ENCODE measurements at regions not wholly inside any gene's neighbourhood (a gene's known extent, or its start where the extent isn't known, plus 50 kb on each side); places are given as distances from the start of the nearest gene placed in this dataset.
"Not testable (repeated sequence)": the region's sequence is repeated elsewhere in the genome, so short reads cannot be mapped to it uniquely, and the experiment has no call there.

- ATAC-seq (peak in 2 of 4 donors; percentile 18 to 29), DNase-seq (no peak)
- Histone ChIP-seq H3K9me3 (no peaks in the 10 kb centered on the region), H3K27me3 (no peaks in the 10 kb centered on the region), H3K4me3 (no peak overlapping the region), H3K36me3 (no peaks in the 10 kb centered on the region), H3K27ac (peak overlapping the region in 1 of 3 donors; percentile 16), H3K4me1 (peaks cover 0 to 40% (median 6%) of the 10 kb centered on the region in 4 donors)
- WGBS (ENCODE audit: insufficient coverage, low coverage, low lambda C conversion rate, missing lambda C conversion rate): 10% methylated on average over 8 of the region's 8 CpGs
- intact Hi-C loops (cut with DNase I): no loop called here
- no peak for TF ChIP-seq CTCF (IDR thresholded peaks at IDR 0.05)
- no peak for TF ChIP-seq POLR2A (IDR thresholded peaks at IDR 0.05)
Measured at GRCh38 chr2:215826838-215827441, 186.4 kb downstream of the MREG start.

DNA sequence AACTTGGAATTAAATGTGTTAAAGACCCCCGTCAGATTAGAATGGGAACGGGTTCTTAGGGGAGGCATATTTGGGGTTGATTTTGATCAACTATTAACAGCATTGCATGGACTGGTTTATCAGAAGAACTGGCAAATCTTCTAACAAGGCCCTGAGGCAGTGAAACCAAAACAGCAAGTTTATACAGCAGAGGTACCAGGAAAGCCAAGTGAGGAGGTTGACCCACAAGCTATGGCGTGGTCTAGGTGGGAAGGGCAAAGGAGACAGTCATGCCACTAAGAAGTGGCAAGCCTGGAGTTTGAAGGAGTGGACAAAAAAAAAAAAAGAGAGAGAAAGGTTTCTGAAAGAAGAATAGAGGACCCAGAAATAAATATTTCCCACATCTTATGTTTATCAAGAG, 187.0 kb downstream of the MREG start:
- no peak for TF ChIP-seq CTCF (IDR thresholded peaks at IDR 0.05)
- ATAC-seq: peak in 1 of 4 donors; percentile 7
- no peaks in the 10 kb centered on the region for H3K9me3 ChIP-seq
- H3K27me3 ChIP-seq: no peaks in the 10 kb centered on the region
- H3K36me3 ChIP-seq: no peaks in the 10 kb centered on the region
- H3K4me1 ChIP-seq: peaks cover 0 to 34% (median 4%) of the 10 kb centered on the region in 4 donors
- peak overlapping the region in 1 of 3 donors; percentile 16 for H3K27ac ChIP-seq
- WGBS (ENCODE audit: insufficient coverage, low coverage, low lambda C conversion rate, missing lambda C conversion rate): 32% methylated on average over 3 of the region's 3 CpGs
- intact Hi-C loops (cut with DNase I): no loop called here
- no peak for DNase-seq
- no peak overlapping the region for H3K4me3 ChIP-seq

DNA sequence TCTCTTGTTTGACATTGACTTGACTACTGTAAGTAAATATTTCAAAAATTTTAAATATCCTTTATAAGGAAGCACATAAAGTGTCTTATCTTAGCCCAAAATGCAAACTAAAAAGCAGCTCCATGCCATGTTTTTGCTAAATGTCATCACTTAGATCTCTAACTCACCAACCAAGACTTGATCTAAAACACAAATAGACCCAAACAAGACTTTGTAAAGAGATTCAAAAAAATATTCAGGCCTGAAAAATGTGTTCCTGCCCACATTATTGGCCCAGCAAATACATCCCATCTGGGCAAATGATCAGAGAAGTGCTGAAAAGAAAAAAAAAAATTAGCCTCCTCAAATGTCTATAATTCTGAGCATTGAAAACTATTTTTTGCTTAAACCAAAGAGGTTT, 187.6 kb downstream of the MREG start:
- Histone ChIP-seq H3K4me3 (no peak overlapping the region), H3K4me1 (peaks cover 0 to 28% (median 4%) of the 10 kb centered on the region in 4 donors), H3K27ac (no peak overlapping the region), H3K27me3 (no peaks in the 10 kb centered on the region), H3K36me3 (no peaks in the 10 kb centered on the region), H3K9me3 (no peaks in the 10 kb centered on the region)
- intact Hi-C loops (cut with DNase I): no loop called here
- DNase-seq: no peak
- no peak for TF ChIP-seq CTCF (IDR thresholded peaks at IDR 0.05)
- no peak for TF ChIP-seq POLR2A (IDR thresholded peaks at IDR 0.05)
- ATAC-seq: no peak

DNA sequence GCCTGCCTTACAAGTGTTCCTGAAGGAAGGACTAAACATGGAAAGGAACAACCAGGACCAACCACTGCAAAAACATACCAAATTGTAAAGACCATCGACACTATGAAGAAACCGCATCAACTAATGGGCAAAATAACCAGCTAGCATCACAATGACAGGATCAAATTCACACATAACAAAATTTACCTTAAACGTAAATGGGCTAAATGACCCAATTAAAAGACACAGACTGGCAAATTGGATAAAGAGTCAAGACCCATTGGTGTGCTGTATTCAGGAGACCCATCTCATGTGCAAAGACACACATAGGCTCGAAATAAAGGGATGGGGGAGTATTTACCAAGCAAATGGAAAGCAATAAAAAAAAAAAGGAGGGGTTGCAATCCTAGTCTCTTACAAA, 192.1 kb downstream of the MREG start:
- H3K36me3 ChIP-seq; DNase-seq; intact Hi-C loops (cut with DNase I); H3K27ac ChIP-seq; H3K4me1 ChIP-seq; H3K9me3 ChIP-seq; H3K27me3 ChIP-seq; ATAC-seq; H3K4me3 ChIP-seq: not testable (repeated sequence)
- WGBS (ENCODE audit: insufficient coverage, low coverage, low lambda C conversion rate, missing lambda C conversion rate): 67% methylated on average over 2 of the region's 4 CpGs

- H3K36me3 ChIP-seq; H3K4me1 ChIP-seq; H3K27me3 ChIP-seq; H3K4me3 ChIP-seq; intact Hi-C loops (cut with DNase I); H3K9me3 ChIP-seq; DNase-seq; H3K27ac ChIP-seq; ATAC-seq: not testable (repeated sequence)
- no CpG with 5 or more reads among the region's 3 CpGs for WGBS (ENCODE audit: insufficient coverage, low coverage, low lambda C conversion rate, missing lambda C conversion rate)
Measured at GRCh38 chr2:215819713-215820112, 193.6 kb downstream of the MREG start.

GRCh38 chr2:215817046-215817445, 196.3 kb downstream of the MREG start:
- Histone ChIP-seq H3K27ac (no peak overlapping the region), H3K4me3 (no peak overlapping the region), H3K27me3 (no peaks in the 10 kb centered on the region), H3K36me3 (no peaks in the 10 kb centered on the region), H3K9me3 (no peaks in the 10 kb centered on the region), H3K4me1 (no peaks in the 10 kb centered on the region)
- no peak for DNase-seq
- no peak for ATAC-seq
- intact Hi-C loops (cut with DNase I): no loop called here
- TF ChIP-seq POLR2A (IDR thresholded peaks at IDR 0.05): no peak
- no peak for TF ChIP-seq CTCF (IDR thresholded peaks at IDR 0.05)
- WGBS (ENCODE audit: insufficient coverage, low coverage, low lambda C conversion rate, missing lambda C conversion rate): 88% methylated on average over 1 of the region's 1 CpG

Measured in right lobe of liver (tissue), 6 donors.